22Rv1 (cell line): ENCODE measurements at regions not wholly inside any gene's neighbourhood (a gene's known extent, or its start where the extent isn't known, plus 50 kb on each side); places are given as distances from the start of the nearest gene placed in this dataset.

ENCODE experiments used
- CTCF ChIP-seq: fragments of 450-650 bp; IDR thresholded peaks from 2 replicates; pipeline ENCODE4 v1.5.1; 2017; ENCODE audit warnings: mild to moderate bottlenecking
- ZFX ChIP-seq: fragments of 450-650 bp; IDR thresholded peaks from 2 replicates; pipeline ENCODE4 v1.6.1; 2017; ENCODE audit warnings: antibody characterized with exemption, borderline replicate concordance

GRCh38 chr2:234842753-234843152 lies 109.1 kb upstream of the SH3BP4 start:
- TF ChIP-seq CTCF (no peak), ZFX (no peak)
